IMR-90 (cell line): ENCODE measurements at regions not wholly inside any gene's neighbourhood (a gene's known extent, or its start where the extent isn't known, plus 50 kb on each side); places are given as distances from the start of the nearest gene placed in this dataset.

Source experiments
- ATAC-seq: fragments of 200-7000 bp; cut with Tn5 transposase; 2 replicates; pipeline ENCODE4 v1.9.1; 2020; ENCODE audit warnings: low read depth, mild to moderate bottlenecking, moderate library complexity
- BruUV-seq: library from RNA; stranded (reverse); fragments of 400-500 nt; replicated peaks from 2 replicates; lab custom pipeline; 2021; lab: Mats Ljungman, UMichigan
- CTCF ChIA-PET: fragments of 300-600 bp; formaldehyde crosslinking; extraction: SDS; loops from one replicate; lab custom pipeline; 2021; ENCODE audit warnings: antibody characterized with exemption; lab: Yijun Ruan, JAX
- POLR2A ChIA-PET: fragments of 300-600 bp; sonication (Branson Sonifier 250); formaldehyde crosslinking; loops from one replicate; lab custom pipeline; 2022; ENCODE audit warnings: antibody characterized with exemption; ENCODE audit not compliant: unreplicated experiment; lab: Charles Lee
- DNase-seq: peaks from one replicate; pipeline ENCODE4 v3.0.0; 2013
- H2AFZ ChIP-seq: replicated peaks from 2 replicates; pipeline ENCODE3; 2013; ENCODE audit warnings: low read length, mild to moderate bottlenecking; ENCODE audit not compliant: poor library complexity
- H2AK5ac ChIP-seq: 2 replicates; pipeline ENCODE4 v1.6.1; 2013; ENCODE audit warnings: low read depth, low read length, inconsistent platforms
- H2AK9ac ChIP-seq: replicated peaks from 2 replicates; pipeline ENCODE3; 2013; ENCODE audit warnings: mild to moderate bottlenecking, low read depth, low read length, moderate library complexity; ENCODE audit not compliant: poor library complexity
- H2BK120ac ChIP-seq: 2 replicates; pipeline ENCODE4 v1.6.1; 2013; ENCODE audit warnings: low read depth, low read length, inconsistent platforms
- H2BK15ac ChIP-seq: 3 replicates; pipeline ENCODE4 v1.6.1; 2013; ENCODE audit warnings: low read depth, low read length, inconsistent platforms
- H2BK20ac ChIP-seq: 2 replicates; pipeline ENCODE4 v1.6.1; 2013; ENCODE audit warnings: low read depth, mild to moderate bottlenecking, inconsistent platforms, low read length, moderate library complexity
- H2BK5ac ChIP-seq: 2 replicates; pipeline ENCODE4 v1.6.1; 2013; ENCODE audit warnings: mild to moderate bottlenecking, low read depth, low read length, inconsistent platforms; ENCODE audit not compliant: poor library complexity, severe bottlenecking
- H3K14ac ChIP-seq: replicated peaks from 2 replicates; pipeline ENCODE4 v1.6.1; 2013; ENCODE audit warnings: low read depth, low read length, inconsistent platforms
- H3K18ac ChIP-seq: 2 replicates; pipeline ENCODE4 v1.6.1; 2013; ENCODE audit warnings: low read depth, low read length, control low read depth
- H3K23ac ChIP-seq: 2 replicates; pipeline ENCODE4 v1.6.1; 2013; ENCODE audit warnings: low read depth, low read length, inconsistent platforms
- H3K27ac ChIP-seq: 2 replicates; pipeline ENCODE4 v1.5.1; 2013; ENCODE audit warnings: mild to moderate bottlenecking, control low read depth, low read length; ENCODE audit not compliant: insufficient read depth
- H3K27me3 ChIP-seq: 2 replicates; pipeline ENCODE4 v1.6.1; 2013; ENCODE audit warnings: low read length; ENCODE audit not compliant: control insufficient read depth, insufficient read depth
- H3K36me3 ChIP-seq: 2 replicates; pipeline ENCODE4 v1.6.1; 2013; ENCODE audit warnings: low read length, mixed read lengths; ENCODE audit not compliant: control insufficient read depth, insufficient read depth
- H3K4ac ChIP-seq: 2 replicates; pipeline ENCODE4 v1.6.1; 2013; ENCODE audit warnings: low read depth, low read length, inconsistent platforms
- H3K4me1 ChIP-seq: 2 replicates; pipeline ENCODE4 v1.6.1; 2013; ENCODE audit warnings: low read length, mixed read lengths; ENCODE audit not compliant: control insufficient read depth, insufficient read depth
- H3K4me2 ChIP-seq: 2 replicates; pipeline ENCODE4 v1.6.1; 2013; ENCODE audit warnings: low read depth, mild to moderate bottlenecking, control low read depth, low read length, moderate library complexity
- H3K4me3 ChIP-seq: 2 replicates; pipeline ENCODE4 v1.5.1; 2013; ENCODE audit warnings: low read depth, mild to moderate bottlenecking, control low read depth, low read length, moderate library complexity; ENCODE audit not compliant: insufficient read depth
- H3K56ac ChIP-seq: 2 replicates; pipeline ENCODE4 v1.6.1; 2013; ENCODE audit warnings: low read length, inconsistent platforms; ENCODE audit not compliant: insufficient read depth; ENCODE audit errors: extremely low read depth
- H3K79me1 ChIP-seq, 2 experiments: 2 replicates each; pipeline ENCODE4 v1.6.1; 2013; ENCODE audit warnings: low read length in 2 of 2, inconsistent platforms in 1 of 2, low read depth in 1 of 2
- H3K9ac ChIP-seq: 2 replicates; pipeline ENCODE4 v1.6.1; 2013; ENCODE audit warnings: low read depth, low read length, control low read depth
- H3K9me1 ChIP-seq: 2 replicates; pipeline ENCODE4 v1.6.1; 2013; ENCODE audit warnings: low read length, inconsistent platforms; ENCODE audit not compliant: insufficient read depth
- H3K9me3 ChIP-seq: 2 replicates; pipeline ENCODE4 v1.6.1; 2013; ENCODE audit warnings: low read length; ENCODE audit not compliant: control insufficient read depth, insufficient read depth
- H4K20me1 ChIP-seq: 2 replicates; pipeline ENCODE4 v1.6.1; 2013; ENCODE audit warnings: low read length, inconsistent platforms; ENCODE audit not compliant: insufficient read depth
- H4K5ac ChIP-seq: 2 replicates; pipeline ENCODE4 v1.6.1; 2013; ENCODE audit warnings: mild to moderate bottlenecking, low read depth, low read length, control low read depth
- H4K8ac ChIP-seq, 2 experiments: 2 replicates each; pipeline ENCODE4 v1.6.1; 2013; ENCODE audit warnings: low read depth in 2 of 2, low read length in 2 of 2, control low read depth in 1 of 2, inconsistent platforms in 1 of 2
- H4K91ac ChIP-seq: 2 replicates; pipeline ENCODE4 v1.6.1; 2013; ENCODE audit warnings: low read depth, low read length, inconsistent platforms; ENCODE audit not compliant: insufficient read depth
- NFE2L2 ChIP-seq: fragments of 150-350 bp; IDR thresholded peaks from 2 replicates; pipeline ENCODE4 v1.6.1; 2016; ENCODE audit warnings: low read depth, mild to moderate bottlenecking, low read length
- POLR2A ChIP-seq: IDR thresholded peaks from 2 replicates; pipeline ENCODE4 v1.6.1; 2012; ENCODE audit warnings: mild to moderate bottlenecking, low read depth, low read length
- WGBS, 2 experiments: methylation state at CpG; one replicate each; pipeline versions ENCODE4 v1.1.5 to v1.1.7; 2013; ENCODE audit warnings: missing lambda C conversion rate in 2 of 2; ENCODE audit not compliant: insufficient read length in 1 of 2; ENCODE audit errors: extremely low coverage in 2 of 2; 5-methylcytosine and 5-hydroxymethylcytosine counted together
- dilution Hi-C: fragments of 300-500 bp; cut with HindIII; formaldehyde crosslinking; loops from one replicate; pipeline ENCODE4 v1.14.3; 2018; ENCODE audit warnings: low sequenced_read_pairs; ENCODE audit not compliant: unreplicated experiment
- in situ Hi-C: fragments of 300-500 bp; cut with MboI; formaldehyde crosslinking; loops from 3 replicates; pipeline ENCODE4 v1.14.3; 2019; ENCODE audit warnings: low sequenced_read_pairs, inconsistent platforms, mixed read lengths
- intact Hi-C: fragments of 100-400 bp; cut with micrococcal nuclease; formaldehyde crosslinking; loops from 2 replicates; pipeline ENCODE4 v1.10.0; 2022

DNA sequence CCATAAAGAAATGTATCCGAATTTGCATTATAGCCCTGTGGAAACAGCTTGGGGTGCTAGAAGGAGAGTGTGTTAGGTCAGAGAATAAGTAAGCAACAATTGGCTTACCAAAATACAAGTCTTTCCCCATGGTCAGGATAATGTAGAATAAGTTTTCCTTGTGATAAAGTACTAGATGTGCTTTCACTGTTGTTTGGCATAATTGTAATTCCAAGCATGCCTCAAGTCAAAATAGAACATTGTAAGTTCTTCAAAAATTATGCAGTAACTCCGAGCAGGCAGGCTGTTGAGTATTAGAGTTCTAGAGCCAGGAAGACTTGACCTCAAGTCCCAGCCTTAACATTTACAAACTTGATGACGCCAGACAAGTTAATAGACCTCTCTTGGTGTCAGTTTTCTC, 242.0 kb downstream of the TUSC7 start:
- H4K20me1 ChIP-seq, result no peaks in the 10 kb centered on the region
- intact Hi-C loops (no loop called here), in situ Hi-C loops (no loop called here), dilution Hi-C loops (no loop called here)
- no peak for TF ChIP-seq NFE2L2
- no peak for TF ChIP-seq POLR2A
- H3K4ac ChIP-seq, result no peak overlapping the region
- H3K27me3 ChIP-seq, result no peaks in the 10 kb centered on the region
- no peak overlapping the region for H2BK20ac ChIP-seq
- no peak overlapping the region for H3K4me2 ChIP-seq
- H2BK15ac ChIP-seq, result no peak overlapping the region
- ChIA-PET POLR2A (no interaction called here), CTCF (no interaction called here)
- ATAC-seq (peak; percentile 77), DNase-seq (peak; percentile 24)
- no peak overlapping the region for H2BK120ac ChIP-seq
- H2BK5ac ChIP-seq, result no peak overlapping the region
- no peak overlapping the region for H2AFZ ChIP-seq
- H4K5ac ChIP-seq, result no peak overlapping the region
- no CpG with 5 or more reads among the region's 3 CpGs for WGBS, 2 experiments
- H2AK9ac ChIP-seq, result no peak overlapping the region
- no peak overlapping the region for H3K56ac ChIP-seq
- no peaks in the 10 kb centered on the region for H3K79me1 ChIP-seq
- H2AK5ac ChIP-seq, result no peak overlapping the region
- no peak overlapping the region for H3K27ac ChIP-seq
- H3K9me3 ChIP-seq, result no peaks in the 10 kb centered on the region
- BruUV-seq, result no TSS peak
- no peak overlapping the region for H3K14ac ChIP-seq
- no peaks in the 10 kb centered on the region for H3K36me3 ChIP-seq
- no peak overlapping the region for H3K18ac ChIP-seq
- H3K9me1 ChIP-seq, result no peaks in the 10 kb centered on the region
- H3K9ac ChIP-seq, result no peak overlapping the region
- no peak overlapping the region for H3K4me3 ChIP-seq
- no peaks in the 10 kb centered on the region for H3K4me1 ChIP-seq
- H4K91ac ChIP-seq, result no peak overlapping the region
- H3K23ac ChIP-seq, result no peak overlapping the region
- H4K8ac ChIP-seq, result no peak overlapping the region
